ENCODE measurements at regions not wholly inside any gene's neighbourhood (a gene's known extent, or its start where the extent isn't known, plus 50 kb on each side); places are given as distances from the start of the nearest gene placed in this dataset.
"Not testable (repeated sequence)": the region's sequence is repeated elsewhere in the genome, so short reads cannot be mapped to it uniquely, and the experiment has no call there.

- H3K4me1 ChIP-seq: peaks cover 6% of the 10 kb centered on the region
- H3K4me3 ChIP-seq: no peak overlapping the region
- H3K27me3 ChIP-seq: no peaks in the 10 kb centered on the region
- intact Hi-C loops (cut with DNase I; ENCODE audit: low total_unique reads): no loop called here
- WGBS, 2 donors: 92% methylated on average over 1 of the region's 1 CpG; no CpG with 5 or more reads in 1 of the 2 donors
- no peaks in the 10 kb centered on the region for H3K9me3 ChIP-seq
- TF ChIP-seq CTCF (IDR thresholded peaks at IDR 0.05): no peak
- no peak for TF ChIP-seq POLR2A (IDR thresholded peaks at IDR 0.05)
- no peak overlapping the region for H3K27ac ChIP-seq
- DNase-seq: no peak
- H3K36me3 ChIP-seq (ENCODE audit: low read depth, missing control alignments): no peaks in the 10 kb centered on the region
Measured at GRCh38 chr10:44125879-44126278, 259.0 kb downstream of the CXCL12 start.

- Histone ChIP-seq H3K9me3 (no peaks in the 10 kb centered on the region), H3K36me3 (ENCODE audit: low read depth, missing control alignments) (no peaks in the 10 kb centered on the region), H3K27me3 (no peaks in the 10 kb centered on the region), H3K27ac (no peak overlapping the region), H3K4me3 (no peak overlapping the region), H3K4me1 (no peaks in the 10 kb centered on the region)
- DNase-seq: no peak
- TF ChIP-seq POLR2A (IDR thresholded peaks at IDR 0.05) (no peak), CTCF (IDR thresholded peaks at IDR 0.05) (no peak)
- intact Hi-C loops (cut with DNase I; ENCODE audit: low total_unique reads): no loop called here
- WGBS, 2 donors: 89% methylated on average over 3 of the region's 3 CpGs
Measured at GRCh38 chr10:44118500-44118899, 266.4 kb downstream of the CXCL12 start.

- no peak overlapping the region for H3K4me3 ChIP-seq
- H3K4me1 ChIP-seq: no peaks in the 10 kb centered on the region
- DNase-seq: no peak
- H3K27ac ChIP-seq: no peak overlapping the region
- TF ChIP-seq CTCF (IDR thresholded peaks at IDR 0.05) (no peak), POLR2A (IDR thresholded peaks at IDR 0.05) (no peak)
- 56 to 66% methylated on average over 7 of the region's 7 CpGs for WGBS, 2 donors
- H3K9me3 ChIP-seq: no peaks in the 10 kb centered on the region
- no peaks in the 10 kb centered on the region for H3K36me3 ChIP-seq (ENCODE audit: low read depth, missing control alignments)
- no peaks in the 10 kb centered on the region for H3K27me3 ChIP-seq
- intact Hi-C loops (cut with DNase I; ENCODE audit: low total_unique reads): no loop called here
Measured at GRCh38 chr10:44116474-44116873, 268.4 kb downstream of the CXCL12 start.

GRCh38 chr10:44115516-44115915 is 269.4 kb downstream of the CXCL12 start:
- H3K9me3 ChIP-seq: no peaks in the 10 kb centered on the region
- H3K4me3 ChIP-seq: no peak overlapping the region
- TF ChIP-seq CTCF (IDR thresholded peaks at IDR 0.05) (no peak), POLR2A (IDR thresholded peaks at IDR 0.05) (no peak)
- 77 to 81% methylated on average over 5 of the region's 5 CpGs for WGBS, 2 donors
- no peak for DNase-seq
- intact Hi-C loops (cut with DNase I; ENCODE audit: low total_unique reads): no loop called here
- H3K27ac ChIP-seq: no peak overlapping the region
- H3K36me3 ChIP-seq (ENCODE audit: low read depth, missing control alignments): no peaks in the 10 kb centered on the region
- no peaks in the 10 kb centered on the region for H3K27me3 ChIP-seq
- no peaks in the 10 kb centered on the region for H3K4me1 ChIP-seq

- no peak for TF ChIP-seq CTCF (IDR thresholded peaks at IDR 0.05)
- TF ChIP-seq POLR2A (IDR thresholded peaks at IDR 0.05): no peak
- Histone ChIP-seq H3K36me3 (ENCODE audit: low read depth, missing control alignments) (no peaks in the 10 kb centered on the region), H3K4me1 (no peaks in the 10 kb centered on the region), H3K27me3 (no peaks in the 10 kb centered on the region), H3K9me3 (no peaks in the 10 kb centered on the region), H3K4me3 (no peak overlapping the region), H3K27ac (no peak overlapping the region)
- 89 to 94% methylated on average over 1 of the region's 1 CpG for WGBS, 2 donors
- DNase-seq: no peak
- intact Hi-C loops (cut with DNase I; ENCODE audit: low total_unique reads): no loop called here
Measured at GRCh38 chr10:44114441-44114840, 270.5 kb downstream of the CXCL12 start.

- DNase-seq; H3K27me3 ChIP-seq; H3K27ac ChIP-seq; H3K4me3 ChIP-seq; H3K4me1 ChIP-seq; H3K36me3 ChIP-seq (ENCODE audit: low read depth, missing control alignments); H3K9me3 ChIP-seq; intact Hi-C loops (cut with DNase I; ENCODE audit: low total_unique reads): not testable (repeated sequence)
- 66 to 70% methylated on average over 4 of the region's 4 CpGs for WGBS, 2 donors
Measured at GRCh38 chr10:44112280-44112679, 272.6 kb downstream of the CXCL12 start.
